H1 (cell line): ENCODE measurements at regions not wholly inside any gene's neighbourhood (a gene's known extent, or its start where the extent isn't known, plus 50 kb on each side); places are given as distances from the start of the nearest gene placed in this dataset.

Experiments used
- ATF2 ChIP-seq: IDR thresholded peaks from 2 replicates; pipeline ENCODE4 v1.6.1; 2012; ENCODE audit warnings: low read length, inconsistent platforms
- CHD7 ChIP-seq: fragments of 300-600 bp; sonication (generic); IDR thresholded peaks from 2 replicates; pipeline ENCODE4 v1.7.1; 2012; ENCODE audit warnings: low read length, moderate library complexity, mild to moderate bottlenecking, inconsistent platforms; ENCODE audit not compliant: insufficient replicate concordance
- EZH2 ChIP-seq: fragments of 200-600 bp; sonication (generic); IDR thresholded peaks from 2 replicates; pipeline ENCODE4 v1.7.1; 2012; ENCODE audit warnings: low read depth, mild to moderate bottlenecking, moderate library complexity, low read length, inconsistent platforms; ENCODE audit not compliant: severe bottlenecking
- HDAC6 ChIP-seq: IDR thresholded peaks from one replicate; pipeline ENCODE4 v1.7.1; 2012; ENCODE audit warnings: low read depth, mild to moderate bottlenecking, inconsistent platforms, low read length, moderate library complexity
- MAX ChIP-seq: IDR thresholded peaks from 2 replicates; pipeline ENCODE4 v1.6.1; 2012; ENCODE audit warnings: inconsistent platforms
- RBBP5 ChIP-seq: IDR thresholded peaks from 2 replicates; pipeline ENCODE4 v1.7.1; 2012; ENCODE audit warnings: low read depth, mild to moderate bottlenecking, inconsistent platforms, low read length, moderate library complexity, borderline replicate concordance
- SIX5 ChIP-seq: IDR thresholded peaks from 2 replicates; pipeline ENCODE4 v1.6.1; 2011; ENCODE audit warnings: mild to moderate bottlenecking, low read depth, low read length
- TBP ChIP-seq: IDR thresholded peaks from 2 replicates; pipeline ENCODE4 v1.6.1; 2011; ENCODE audit warnings: low read depth, low read length, improper control_type of control experiment
- TCF12 ChIP-seq: IDR thresholded peaks from 2 replicates; pipeline ENCODE4 v1.6.1; 2011; ENCODE audit warnings: low read depth, mild to moderate bottlenecking, low read length
- ZNF274 ChIP-seq: IDR thresholded peaks from 2 replicates; pipeline ENCODE4 v1.7.0; 2012; ENCODE audit warnings: low read length, borderline replicate concordance; ENCODE audit errors: extremely low read depth

- no peak for TF ChIP-seq CHD7
- no peak for TF ChIP-seq ATF2
- TF ChIP-seq TCF12 = no peak
- no peak for TF ChIP-seq HDAC6
- no peak for TF ChIP-seq TBP
- TF ChIP-seq RBBP5 = no peak
- TF ChIP-seq ZNF274 = no peak
- no peak for TF ChIP-seq EZH2
- no peak for TF ChIP-seq MAX
- TF ChIP-seq SIX5 = no peak
Observed at GRCh38 chr1:29969576-29969975, 733.3 kb downstream of the PTPRU start (continued).
